HepG2 (cell line): ENCODE measurements at regions not wholly inside any gene's neighbourhood (a gene's known extent, or its start where the extent isn't known, plus 50 kb on each side); places are given as distances from the start of the nearest gene placed in this dataset.

Source experiments
- ATAC-seq: fragments of 200-7000 bp; cut with Tn5 transposase; 3 replicates; pipeline ENCODE4 v1.9.1; 2020; ENCODE audit warnings: mild to moderate bottlenecking, moderate library complexity
- BruUV-seq: library from RNA; stranded (reverse); fragments of 400-500 nt; replicated peaks from 2 replicates; lab custom pipeline; 2021; lab: Mats Ljungman, UMichigan
- CTCF ChIA-PET: fragments of 300-600 bp; formaldehyde crosslinking; extraction: SDS; loops from one replicate; lab custom pipeline; 2021; ENCODE audit warnings: low total read pairs, inconsistent platforms, low intra/inter-chr PET ratio; lab: Yijun Ruan, JAX
- POLR2A ChIA-PET: fragments of 350-600 bp; sonication (Branson Sonifier 250); formaldehyde crosslinking; loops from one replicate; lab custom pipeline; 2020; ENCODE audit warnings: antibody characterized with exemption, inconsistent platforms; lab: Yijun Ruan, JAX
- DNase-seq: peaks from one replicate; pipeline ENCODE4 v3.0.0-alpha.2; 2015; ENCODE audit warnings: low spot score
- FAIRE-seq: peaks from 3 replicates; lab custom pipeline; 2011; peaks lifted over from hg19 to GRCh38; lab: Jason Lieb, UNC
- H2AFZ ChIP-seq: one replicate; pipeline ENCODE4 v1.6.1; 2011; ENCODE audit warnings: low read length, inconsistent platforms
- H3K27ac ChIP-seq: fragments of 300-600 bp; 3 replicates; pipeline ENCODE4 v1.8.0; 2011; ENCODE audit warnings: mixed run types, mild to moderate bottlenecking, mixed read lengths, low read length, inconsistent platforms; ENCODE audit not compliant: insufficient read depth; ENCODE audit errors: extremely low read length
- H3K27me3 ChIP-seq, 2 experiments: fragments of 200-600 bp in 1 of 2; 2 replicates in 1 of 2; 3 replicates in 1 of 2; pipeline versions ENCODE4 v1.6.0 to v1.8.0; 2011; ENCODE audit warnings: low read length in 2 of 2, mild to moderate bottlenecking in 2 of 2, moderate library complexity in 2 of 2, inconsistent platforms in 1 of 2; ENCODE audit not compliant: insufficient read depth in 2 of 2, control insufficient read depth in 1 of 2
- H3K36me3 ChIP-seq, 2 experiments: fragments of 200-600 bp in 1 of 2; replicated peaks in 1 of 2; 2 replicates in 1 of 2; 3 replicates in 1 of 2; pipeline versions ENCODE4 v1.5.1 to v1.8.0; 2011; ENCODE audit warnings: low read length in 2 of 2, inconsistent platforms in 1 of 2; ENCODE audit not compliant: insufficient read depth in 2 of 2, control insufficient read depth in 1 of 2
- H3K4me1 ChIP-seq: 2 replicates; pipeline ENCODE4 v1.5.1; 2012; ENCODE audit warnings: low read length, inconsistent platforms; ENCODE audit not compliant: insufficient read depth
- H3K4me2 ChIP-seq: 2 replicates; pipeline ENCODE4 v1.6.0; 2011; ENCODE audit warnings: low read depth, low read length, inconsistent platforms
- H3K4me3 ChIP-seq, 3 experiments: fragments of 200-600 bp in 1 of 3; sonication (generic), shearing (Covaris generic) in 1 of 3; replicated peaks in 1 of 3; 2 replicates each; pipeline ENCODE4 v1.5.1; 2011 to 2016; ENCODE audit warnings: low read length in 3 of 3, inconsistent platforms in 2 of 3, low read depth in 2 of 3, mild to moderate bottlenecking in 2 of 3, control low read depth in 1 of 3, mixed read lengths in 1 of 3; ENCODE audit not compliant: insufficient read depth in 1 of 3
- H3K79me2 ChIP-seq: one replicate; pipeline ENCODE4 v1.6.1; 2011; ENCODE audit warnings: low read length, inconsistent platforms; ENCODE audit not compliant: insufficient read depth
- H3K9ac ChIP-seq: 2 replicates; pipeline ENCODE4 v1.6.0; 2011; ENCODE audit warnings: mild to moderate bottlenecking, low read depth, low read length, inconsistent platforms; ENCODE audit not compliant: insufficient read depth
- H3K9me3 ChIP-seq: 2 replicates; pipeline ENCODE4 v1.5.1; 2012; ENCODE audit warnings: mild to moderate bottlenecking, low read length
- H4K20me1 ChIP-seq: 2 replicates; pipeline ENCODE4 v1.6.0; 2011; ENCODE audit warnings: inconsistent platforms, mild to moderate bottlenecking, low read length, moderate library complexity; ENCODE audit not compliant: insufficient read depth
- ATF2 ChIP-seq: sonication (generic); formaldehyde crosslinking; IDR thresholded peaks from 2 replicates; pipeline ENCODE4 v1.4.0; 2020; ENCODE audit warnings: missing genetic modification reagents
- MED8 ChIP-seq: sonication (generic); formaldehyde crosslinking; IDR thresholded peaks from 2 replicates; pipeline ENCODE4 v1.8.1; 2023; ENCODE audit warnings: mild to moderate bottlenecking, missing genetic modification reagents; ENCODE audit not compliant: insufficient replicate concordance
- MXD4 ChIP-seq: IDR thresholded peaks from 2 replicates; pipeline ENCODE4 v1.6.1; 2016; ENCODE audit warnings: mild to moderate bottlenecking, missing biosample characterization, missing genetic modification reagents
- RBM22 ChIP-seq: fragments of 200-400 bp; formaldehyde crosslinking; optimal IDR thresholded peaks from 2 replicates; pipeline ENCODE3; 2017; ENCODE audit warnings: mild to moderate bottlenecking, low read length, moderate library complexity
- TFAP4 ChIP-seq: sonication (generic); IDR thresholded peaks from 2 replicates; pipeline ENCODE4 v1.6.1; 2016; ENCODE audit warnings: low read depth, borderline replicate concordance
- ZBTB38 ChIP-seq: sonication (generic); formaldehyde crosslinking; IDR thresholded peaks from 2 replicates; pipeline ENCODE4 v1.5.1; 2020; ENCODE audit warnings: mild to moderate bottlenecking, missing genetic modification reagents
- ZNF891 ChIP-seq: sonication (generic); formaldehyde crosslinking; IDR thresholded peaks from 2 replicates; pipeline ENCODE4 v1.5.0; 2020; ENCODE audit warnings: mild to moderate bottlenecking, missing genetic modification reagents
- WGBS: methylation state at CpG from one replicate; pipeline ENCODE4 v1.1.6; 2017; ENCODE audit warnings: low lambda C conversion rate; 5-methylcytosine and 5-hydroxymethylcytosine counted together
- in situ Hi-C: cut with HindIII; loops from 2 replicates; pipeline ENCODE4 v1.10.0; 2017; ENCODE audit warnings: low pct_unique_long_range_greater_than_20kb; ENCODE audit not compliant: extremely low pct_ligation_motif_present
- intact Hi-C: fragments of 100-400 bp; cut with micrococcal nuclease; formaldehyde crosslinking; loops from one replicate; pipeline ENCODE4 v1.10.0; 2022; ENCODE audit not compliant: unreplicated experiment
- TF ChIP-seq, protein P1 (sequence below): sonication (generic); formaldehyde crosslinking; IDR thresholded peaks from 2 replicates; pipeline ENCODE4 v1.4.0; 2020; ENCODE audit warnings: mild to moderate bottlenecking, low read depth, missing genetic modification reagents
- TF ChIP-seq, protein P2 (sequence below): sonication (generic); formaldehyde crosslinking; IDR thresholded peaks from 2 replicates; pipeline ENCODE4 v1.4.0; 2020; ENCODE audit warnings: missing genetic modification reagents, borderline replicate concordance

GRCh38 chr2:88253375-88253774 lies 83.2 kb downstream of the THNSL2 start:
- Histone ChIP-seq H3K27me3 (peaks cover 0 to 48% of the 10 kb centered on the region in 2 experiments; a peak in 4 of 5 replicates), H4K20me1 (no peaks in the 10 kb centered on the region), H2AFZ (no peak overlapping the region), H3K27ac (no peak overlapping the region), H3K4me2 (peak overlapping the region; percentile 25; the same call in 1 of the 2 replicates), H3K9me3 (no peaks in the 10 kb centered on the region), H3K36me3 (no peaks in the 10 kb centered on the region), H3K9ac (no peak overlapping the region), H3K79me2 (no peaks in the 10 kb centered on the region), H3K4me1 (peaks cover 8% of the 10 kb centered on the region), H3K4me3 (no peak overlapping the region)
- ATAC-seq = peak; percentile 46
- TF ChIP-seq TFAP4 (peak; percentile 34; the same call in 1 of the 2 replicates), MED8 (CRISPR knock-in tag) (no peak), ZBTB38 (CRISPR knock-in tag) (no peak), ATF2 (CRISPR knock-in tag) (no peak), RBM22 (no peak), ZNF891 (CRISPR knock-in tag) (no peak), MXD4 (no peak)
- TF ChIP-seq, protein P1, sequence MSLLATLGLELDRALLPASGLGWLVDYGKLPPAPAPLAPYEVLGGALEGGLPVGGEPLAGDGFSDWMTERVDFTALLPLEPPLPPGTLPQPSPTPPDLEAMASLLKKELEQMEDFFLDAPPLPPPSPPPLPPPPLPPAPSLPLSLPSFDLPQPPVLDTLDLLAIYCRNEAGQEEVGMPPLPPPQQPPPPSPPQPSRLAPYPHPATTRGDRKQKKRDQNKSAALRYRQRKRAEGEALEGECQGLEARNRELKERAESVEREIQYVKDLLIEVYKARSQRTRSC (CRISPR knock-in tag) = no peak
- TF ChIP-seq, protein P2, sequence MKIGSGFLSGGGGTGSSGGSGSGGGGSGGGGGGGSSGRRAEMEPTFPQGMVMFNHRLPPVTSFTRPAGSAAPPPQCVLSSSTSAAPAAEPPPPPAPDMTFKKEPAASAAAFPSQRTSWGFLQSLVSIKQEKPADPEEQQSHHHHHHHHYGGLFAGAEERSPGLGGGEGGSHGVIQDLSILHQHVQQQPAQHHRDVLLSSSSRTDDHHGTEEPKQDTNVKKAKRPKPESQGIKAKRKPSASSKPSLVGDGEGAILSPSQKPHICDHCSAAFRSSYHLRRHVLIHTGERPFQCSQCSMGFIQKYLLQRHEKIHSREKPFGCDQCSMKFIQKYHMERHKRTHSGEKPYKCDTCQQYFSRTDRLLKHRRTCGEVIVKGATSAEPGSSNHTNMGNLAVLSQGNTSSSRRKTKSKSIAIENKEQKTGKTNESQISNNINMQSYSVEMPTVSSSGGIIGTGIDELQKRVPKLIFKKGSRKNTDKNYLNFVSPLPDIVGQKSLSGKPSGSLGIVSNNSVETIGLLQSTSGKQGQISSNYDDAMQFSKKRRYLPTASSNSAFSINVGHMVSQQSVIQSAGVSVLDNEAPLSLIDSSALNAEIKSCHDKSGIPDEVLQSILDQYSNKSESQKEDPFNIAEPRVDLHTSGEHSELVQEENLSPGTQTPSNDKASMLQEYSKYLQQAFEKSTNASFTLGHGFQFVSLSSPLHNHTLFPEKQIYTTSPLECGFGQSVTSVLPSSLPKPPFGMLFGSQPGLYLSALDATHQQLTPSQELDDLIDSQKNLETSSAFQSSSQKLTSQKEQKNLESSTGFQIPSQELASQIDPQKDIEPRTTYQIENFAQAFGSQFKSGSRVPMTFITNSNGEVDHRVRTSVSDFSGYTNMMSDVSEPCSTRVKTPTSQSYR (CRISPR knock-in tag) = peak; percentile 65; the same call in 1 of the 2 replicates
- DNase-seq = no peak
- in situ Hi-C loops (no loop called here), intact Hi-C loops (no loop called here)
- 21% methylated on average over 7 of the region's 7 CpGs for WGBS
- CTCF ChIA-PET = no interaction called here
- no TSS peak for BruUV-seq
- POLR2A ChIA-PET = no interaction called here
- no peak for FAIRE-seq
